Pancreas (tissue), 10 donors: ENCODE measurements at regions not wholly inside any gene's neighbourhood (a gene's known extent, or its start where the extent isn't known, plus 50 kb on each side); places are given as distances from the start of the nearest gene placed in this dataset.
A peak's percentile ranks its signal among the peaks of the same experiment; 100 is the strongest.

Source experiments
- ATAC-seq, 4 donors: fragments of 200-7000 bp; cut with Tn5 transposase; one replicate each; pipeline versions ENCODE4 v1.8.0 to v1.9.1; 2020; ENCODE audit warnings: mild to moderate bottlenecking in 4 of 4, moderate library complexity in 4 of 4
- DNase-seq, 6 donors: peaks; one replicate each; pipeline ENCODE4 v3.0.0-alpha.2; 2020
- FAIRE-seq: peaks from 2 replicates; lab custom pipeline; 2012; peaks lifted over from hg19 to GRCh38; lab: Jason Lieb, UNC
- H3K27ac ChIP-seq, 4 donors: fragments of 200-600 bp; sonication (generic); 1 replicate in 3 of 4; 2 replicates in 1 of 4; pipeline versions ENCODE4 v1.5.0 to v1.8.0; 2020
- H3K27me3 ChIP-seq, 4 donors: fragments of 200-600 bp; one replicate each; pipeline ENCODE4 v1.8.0; 2021
- H3K36me3 ChIP-seq, 3 donors: fragments of 200-600 bp; sonication (generic) in 1 of 3; one replicate each; pipeline versions ENCODE4 v1.5.0 to v1.8.0; 2020 to 2021
- H3K4me1 ChIP-seq, 3 donors: fragments of 200-600 bp; one replicate each; pipeline ENCODE4 v1.8.0; 2021
- H3K4me3 ChIP-seq, 4 donors: fragments of 200-600 bp; sonication (generic) in 2 of 4; one replicate each; pipeline versions ENCODE4 v1.5.0 to v1.8.0; 2020 to 2021
- H3K9me3 ChIP-seq, 4 donors: fragments of 200-600 bp; one replicate each; pipeline ENCODE4 v1.8.0; 2021
- WGBS, 2 donors: extraction: QIAGEN DNeasy Blood & Tissue Kit; methylation state at CpG; one replicate each; pipeline ENCODE4 v1.1.7; 2013; 5-methylcytosine and 5-hydroxymethylcytosine counted together
- intact Hi-C, 3 donors: fragments of 100-400 bp; cut with DNase I; formaldehyde crosslinking; loops; one replicate each; pipeline versions ENCODE4 v1.11.1 to v1.14.2; 2022
- TF ChIP-seq, protein P1 (sequence below), 4 donors: fragments of 200-600 bp; sonication (generic) in 3 of 4; IDR thresholded peaks; one replicate each; pipeline versions ENCODE4 v1.5.0 to v1.8.0; 2021; ENCODE audit warnings: antibody characterized with exemption in 4 of 4
- donor health status: healthy with polysubstance abuse.
- donor health status: DM: no; HTN: no; CAD: no; lungs with moderate emphysema.
- donor health status: DM: no; HTN: no; CAD: no.
- donor health status: control.
- donor health status: control.
- donor health status: Bipolar disorder and iron deficiency.
- donor health status: DM: yes; HTN: yes; CAD: no.
- donor health status: DM: no; HTN: no; CAD: no.
- donor health status: DM: no; HTN: no; CAD: no.
- donor health status: DM: yes; HTN: yes; CAD: no.

DNA sequence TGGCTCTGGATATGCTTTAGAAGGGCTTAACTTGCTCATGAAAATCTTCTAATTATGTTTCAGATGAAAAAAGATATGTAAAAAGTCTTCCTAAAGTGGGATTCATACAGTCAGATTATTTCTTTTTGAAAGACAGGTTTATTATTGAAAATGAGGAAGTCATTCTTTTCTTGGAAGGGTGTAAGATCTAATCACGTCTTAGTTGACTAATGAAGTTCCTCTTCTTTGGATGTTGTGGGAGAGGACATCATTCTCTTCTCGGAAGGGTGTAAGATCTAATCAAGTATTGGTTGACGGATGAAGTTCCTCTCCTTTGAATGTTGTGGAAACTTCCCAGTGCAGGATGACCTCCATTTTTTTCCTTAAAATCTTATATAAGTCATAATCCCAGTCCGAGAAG, 74.9 kb downstream of the ALG10 start:
- FAIRE-seq (no peak), DNase-seq (no peak), ATAC-seq (no peak)
- H3K27me3 ChIP-seq = no peaks in the 10 kb centered on the region
- H3K36me3 ChIP-seq = no peaks in the 10 kb centered on the region
- H3K4me3 ChIP-seq = no peak overlapping the region
- no peaks in the 10 kb centered on the region for H3K9me3 ChIP-seq
- no peak overlapping the region for H3K27ac ChIP-seq
- WGBS, 2 donors = 40 to 46% methylated on average over 4 of the region's 4 CpGs
- intact Hi-C loops = no loop called here
- no peaks in the 10 kb centered on the region for H3K4me1 ChIP-seq
- TF ChIP-seq, protein P1, sequence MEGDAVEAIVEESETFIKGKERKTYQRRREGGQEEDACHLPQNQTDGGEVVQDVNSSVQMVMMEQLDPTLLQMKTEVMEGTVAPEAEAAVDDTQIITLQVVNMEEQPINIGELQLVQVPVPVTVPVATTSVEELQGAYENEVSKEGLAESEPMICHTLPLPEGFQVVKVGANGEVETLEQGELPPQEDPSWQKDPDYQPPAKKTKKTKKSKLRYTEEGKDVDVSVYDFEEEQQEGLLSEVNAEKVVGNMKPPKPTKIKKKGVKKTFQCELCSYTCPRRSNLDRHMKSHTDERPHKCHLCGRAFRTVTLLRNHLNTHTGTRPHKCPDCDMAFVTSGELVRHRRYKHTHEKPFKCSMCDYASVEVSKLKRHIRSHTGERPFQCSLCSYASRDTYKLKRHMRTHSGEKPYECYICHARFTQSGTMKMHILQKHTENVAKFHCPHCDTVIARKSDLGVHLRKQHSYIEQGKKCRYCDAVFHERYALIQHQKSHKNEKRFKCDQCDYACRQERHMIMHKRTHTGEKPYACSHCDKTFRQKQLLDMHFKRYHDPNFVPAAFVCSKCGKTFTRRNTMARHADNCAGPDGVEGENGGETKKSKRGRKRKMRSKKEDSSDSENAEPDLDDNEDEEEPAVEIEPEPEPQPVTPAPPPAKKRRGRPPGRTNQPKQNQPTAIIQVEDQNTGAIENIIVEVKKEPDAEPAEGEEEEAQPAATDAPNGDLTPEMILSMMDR (IDR thresholded peaks at IDR 0.05) = no peak

- TF ChIP-seq, protein P1 (IDR thresholded peaks at IDR 0.05) = no peak
- H3K4me1 ChIP-seq = no peaks in the 10 kb centered on the region
- FAIRE-seq (no peak), DNase-seq (no peak), ATAC-seq (no peak)
- no peak overlapping the region for H3K4me3 ChIP-seq
- no peaks in the 10 kb centered on the region for H3K36me3 ChIP-seq
- H3K27ac ChIP-seq = no peak overlapping the region
- WGBS, 2 donors = 66 to 80% methylated on average over 5 to 7 of the region's 7 CpGs
- intact Hi-C loops = no loop called here
- H3K27me3 ChIP-seq = no peaks in the 10 kb centered on the region
- no peaks in the 10 kb centered on the region for H3K9me3 ChIP-seq
Observed at GRCh38 chr12:34105392-34105933, 83.2 kb downstream of the ALG10 start.

GRCh38 chr12:34106172-34106571, 83.9 kb downstream of the ALG10 start:
- Histone ChIP-seq H3K4me3 (no peak overlapping the region), H3K27me3 (no peaks in the 10 kb centered on the region), H3K36me3 (no peaks in the 10 kb centered on the region), H3K27ac (no peak overlapping the region), H3K4me1 (no peaks in the 10 kb centered on the region), H3K9me3 (no peaks in the 10 kb centered on the region)
- WGBS, 2 donors = 59 to 71% methylated on average over 2 of the region's 2 CpGs
- no peak for ATAC-seq
- TF ChIP-seq, protein P1 (IDR thresholded peaks at IDR 0.05) = no peak
- FAIRE-seq = no peak
- DNase-seq = no peak
- intact Hi-C loops = no loop called here

DNA sequence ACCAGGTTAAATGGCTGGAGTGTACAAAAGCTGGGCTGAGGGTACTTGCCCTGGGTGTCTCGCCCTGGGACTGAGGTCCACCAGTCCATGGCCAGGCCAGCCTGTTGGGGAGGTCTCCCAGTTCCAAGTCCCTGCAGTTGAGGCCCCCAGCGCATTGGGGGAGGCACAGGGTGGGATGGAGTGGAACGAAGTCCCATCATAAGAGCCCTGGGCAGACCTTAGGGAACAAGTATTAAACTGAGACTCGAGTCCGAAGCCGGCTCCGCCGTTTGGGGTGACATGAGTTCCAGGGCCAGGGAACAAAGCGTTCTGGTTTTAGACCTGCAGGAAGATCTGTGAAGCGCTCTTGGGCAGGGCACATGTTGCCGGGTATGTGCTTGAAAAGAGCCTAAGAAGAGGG, 84.7 kb downstream of the ALG10 start:
- H3K9me3 ChIP-seq = no peaks in the 10 kb centered on the region
- H3K27ac ChIP-seq = no peak overlapping the region
- DNase-seq = peak in 1 of 6 donors; percentile 54
- ATAC-seq = no peak
- H3K4me1 ChIP-seq = no peaks in the 10 kb centered on the region
- no peak for FAIRE-seq
- 80 to 83% methylated on average over 11 of the region's 11 CpGs for WGBS, 2 donors
- no peaks in the 10 kb centered on the region for H3K27me3 ChIP-seq
- TF ChIP-seq, protein P1 (IDR thresholded peaks at IDR 0.05) = no peak
- H3K36me3 ChIP-seq = no peaks in the 10 kb centered on the region
- intact Hi-C loops = no loop called here
- H3K4me3 ChIP-seq = no peak overlapping the region

DNA sequence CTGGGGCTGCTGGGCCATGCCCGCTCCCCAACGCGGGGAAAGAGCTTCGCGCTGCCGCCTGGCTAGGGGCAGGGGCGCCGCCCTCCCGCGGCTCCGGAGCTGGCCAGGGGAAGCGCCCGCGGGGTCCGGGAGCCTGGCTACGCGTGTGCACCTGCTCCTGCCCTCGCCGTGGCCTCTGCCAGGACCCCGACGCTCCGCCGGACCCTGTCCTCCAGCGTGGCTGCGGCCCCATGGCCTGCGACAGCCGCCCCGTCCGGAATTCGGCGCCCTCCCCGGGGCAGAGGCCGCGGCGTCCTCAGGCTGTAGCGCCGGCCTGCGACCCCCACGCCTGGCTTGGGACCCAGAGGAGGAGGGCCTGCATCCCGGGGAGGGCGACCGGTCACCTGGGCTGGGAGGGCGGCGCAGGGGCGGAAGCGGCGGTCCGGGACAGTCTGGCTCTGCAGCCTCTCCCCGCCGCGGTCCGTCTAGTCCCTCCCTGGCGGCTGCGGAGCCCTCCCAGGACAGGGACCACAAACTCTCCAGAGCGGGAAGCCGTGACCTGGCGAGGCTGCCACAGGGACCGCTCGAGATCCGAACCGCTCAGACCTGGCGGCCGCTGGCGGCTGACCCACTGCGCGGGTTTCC, 85.6 kb downstream of the ALG10 start:
- TF ChIP-seq, protein P1 (IDR thresholded peaks at IDR 0.05) = no peak
- H3K9me3 ChIP-seq = no peaks in the 10 kb centered on the region
- DNase-seq (peak in 1 of 6 donors; percentile 64), ATAC-seq (peak in 1 of 4 donors; percentile 15), FAIRE-seq (no peak)
- H3K27ac ChIP-seq = no peak overlapping the region
- no peaks in the 10 kb centered on the region for H3K4me1 ChIP-seq
- no peaks in the 10 kb centered on the region for H3K27me3 ChIP-seq
- H3K4me3 ChIP-seq = peak overlapping the region in 2 of 4 donors; percentile 5 to 21
- WGBS, 2 donors = 3 to 5% methylated on average over 45 to 66 of the region's 66 CpGs
- intact Hi-C loops = no loop called here
- H3K36me3 ChIP-seq = no peaks in the 10 kb centered on the region
